NCI-H1092 (cell line): ENCODE measurements at regions not wholly inside any gene's neighbourhood (a gene's known extent, or its start where the extent isn't known, plus 50 kb on each side); places are given as distances from the start of the nearest gene placed in this dataset.
"Not testable (repeated sequence)": the region's sequence is repeated elsewhere in the genome, so short reads cannot be mapped to it uniquely, and the experiment has no call there.

Source experiments
- DNase-seq: peaks from one replicate; lab custom pipeline; 2025; lab: John Stamatoyannopoulos, UW

GRCh38 chr3:170814822-170815221 is 55.2 kb downstream of the RPL22L1 start:
- DNase-seq: no peak

GRCh38 chr3:170813266-170813665 is 56.7 kb downstream of the RPL22L1 start:
- no peak for DNase-seq

GRCh38 chr3:170811928-170812591 is 57.9 kb downstream of the RPL22L1 start:
- peak; percentile 66 for DNase-seq

- DNase-seq: no peak
Measured at GRCh38 chr3:170811515-170811914, 58.5 kb downstream of the RPL22L1 start.

- no peak for DNase-seq
Measured at GRCh38 chr3:170809975-170810357, 60.0 kb downstream of the RPL22L1 start.

- DNase-seq: peak; percentile 28
Measured at GRCh38 chr3:170809007-170809974, 60.7 kb downstream of the RPL22L1 start.

GRCh38 chr3:170808041-170808440 is 62.0 kb downstream of the RPL22L1 start:
- no peak for DNase-seq

GRCh38 chr3:170806676-170807075 is 63.3 kb downstream of the RPL22L1 start:
- no peak for DNase-seq

GRCh38 chr3:170806141-170806540 is 63.9 kb downstream of the RPL22L1 start:
- no peak for DNase-seq

GRCh38 chr3:170805296-170805695 is 64.7 kb downstream of the RPL22L1 start:
- not testable (repeated sequence) for DNase-seq

GRCh38 chr3:170804634-170805033 is 65.4 kb downstream of the RPL22L1 start:
- not testable (repeated sequence) for DNase-seq

- DNase-seq: no peak
Measured at GRCh38 chr3:170804078-170804477, 65.9 kb downstream of the RPL22L1 start.

GRCh38 chr3:170802164-170803151 is 67.5 kb downstream of the RPL22L1 start:
- no peak for DNase-seq

- no peak for DNase-seq
Measured at GRCh38 chr3:170801597-170801996, 68.4 kb downstream of the RPL22L1 start.

- DNase-seq: not testable (repeated sequence)
Measured at GRCh38 chr3:170800275-170800674, 69.7 kb downstream of the RPL22L1 start.

- DNase-seq: no peak
Measured at GRCh38 chr3:170799009-170799408, 71.0 kb downstream of the RPL22L1 start.

- DNase-seq: no peak
Measured at GRCh38 chr3:170797685-170798084, 72.3 kb downstream of the RPL22L1 start.

GRCh38 chr3:170792471-170792870 is 77.5 kb downstream of the RPL22L1 start:
- no peak for DNase-seq

GRCh38 chr3:170790647-170791046 is 79.3 kb downstream of the RPL22L1 start:
- no peak for DNase-seq

GRCh38 chr3:170787464-170787863 is 82.5 kb downstream of the RPL22L1 start:
- DNase-seq: no peak

- no peak for DNase-seq
Measured at GRCh38 chr3:170785454-170785853, 84.5 kb downstream of the RPL22L1 start.

- no peak for DNase-seq
Measured at GRCh38 chr3:170784406-170784805, 85.6 kb downstream of the RPL22L1 start.
